ENCODE measurements at regions not wholly inside any gene's neighbourhood (a gene's known extent, or its start where the extent isn't known, plus 50 kb on each side); places are given as distances from the start of the nearest gene placed in this dataset.

- Histone ChIP-seq H3K27ac (ENCODE audit: low read depth, low read length) (no peak overlapping the region), H3K4me1 (ENCODE audit: insufficient read depth, low read length) (no peaks in the 10 kb centered on the region), H3K27me3 (ENCODE audit: insufficient read depth, low read length, poor library complexity, severe bottlenecking) (no peaks in the 10 kb centered on the region), H3K4me3 (ENCODE audit: low read length) (no peak overlapping the region), H3K36me3 (ENCODE audit: insufficient read depth, low read length) (no peaks in the 10 kb centered on the region), H3K9me3 (ENCODE audit: low read length) (no peaks in the 10 kb centered on the region)
- Mint-ChIP-seq H3K9me3 (peaks cover 0 to 32% (median 5%) of the 10 kb centered on the region in 5 donors), H3K27me3 (no peaks in the 10 kb centered on the region), H3K4me3 (no peak overlapping the region), H3K27ac (no peak overlapping the region), H3K36me3 (no peaks in the 10 kb centered on the region), H3K4me1 (no peaks in the 10 kb centered on the region)
- CTCF ChIA-PET, result no interaction called here
- DNase-seq, result no peak
- POLR2A ChIA-PET, result no interaction called here
These were observed 704.7 kb upstream of the MBL2 start for GRCh38 chr10:53477313-53477675.

- H3K4me1 ChIP-seq (ENCODE audit: insufficient read depth, low read length), result no peaks in the 10 kb centered on the region
- no peaks in the 10 kb centered on the region for H3K27me3 ChIP-seq (ENCODE audit: insufficient read depth, low read length, poor library complexity, severe bottlenecking)
- Mint-ChIP-seq H3K36me3 (no peaks in the 10 kb centered on the region), H3K9me3 (peaks cover 0 to 28% (median 5%) of the 10 kb centered on the region in 5 donors), H3K27me3 (no peaks in the 10 kb centered on the region), H3K27ac (no peak overlapping the region), H3K4me1 (no peaks in the 10 kb centered on the region), H3K4me3 (no peak overlapping the region)
- DNase-seq, result no peak
- H3K4me3 ChIP-seq (ENCODE audit: low read length), result no peak overlapping the region
- H3K27ac ChIP-seq (ENCODE audit: low read depth, low read length), result no peak overlapping the region
- no peaks in the 10 kb centered on the region for H3K36me3 ChIP-seq (ENCODE audit: insufficient read depth, low read length)
- ChIA-PET CTCF (no interaction called here), POLR2A (no interaction called here)
- H3K9me3 ChIP-seq (ENCODE audit: low read length), result no peaks in the 10 kb centered on the region
These were observed 704.2 kb upstream of the MBL2 start for GRCh38 chr10:53476650-53477312.

GRCh38 chr10:53469383-53469782, 696.8 kb upstream of the MBL2 start:
- no peak overlapping the region for H3K4me3 Mint-ChIP-seq
- no peak for DNase-seq
- CTCF ChIA-PET, result no interaction called here
- no peaks in the 10 kb centered on the region for H3K9me3 ChIP-seq (ENCODE audit: low read length)
- no peak overlapping the region for H3K27ac Mint-ChIP-seq
- H3K27me3 Mint-ChIP-seq, result no peaks in the 10 kb centered on the region
- H3K27ac ChIP-seq (ENCODE audit: low read depth, low read length), result no peak overlapping the region
- POLR2A ChIA-PET, result no interaction called here
- no peaks in the 10 kb centered on the region for H3K4me1 ChIP-seq (ENCODE audit: insufficient read depth, low read length)
- peaks cover 3 to 22% (median 11%) of the 10 kb centered on the region in 5 donors for H3K9me3 Mint-ChIP-seq
- H3K4me1 Mint-ChIP-seq, result no peaks in the 10 kb centered on the region
- H3K27me3 ChIP-seq (ENCODE audit: insufficient read depth, low read length, poor library complexity, severe bottlenecking), result no peaks in the 10 kb centered on the region
- H3K36me3 ChIP-seq (ENCODE audit: insufficient read depth, low read length), result no peaks in the 10 kb centered on the region
- no peak overlapping the region for H3K4me3 ChIP-seq (ENCODE audit: low read length)
- H3K36me3 Mint-ChIP-seq, result no peaks in the 10 kb centered on the region

- Mint-ChIP-seq H3K36me3 (no peaks in the 10 kb centered on the region), H3K27ac (no peak overlapping the region), H3K9me3 (peaks cover 7 to 29% (median 16%) of the 10 kb centered on the region in 5 donors), H3K4me3 (no peak overlapping the region), H3K27me3 (no peaks in the 10 kb centered on the region), H3K4me1 (no peaks in the 10 kb centered on the region)
- Histone ChIP-seq H3K27me3 (ENCODE audit: insufficient read depth, low read length, poor library complexity, severe bottlenecking) (no peaks in the 10 kb centered on the region), H3K36me3 (ENCODE audit: insufficient read depth, low read length) (no peaks in the 10 kb centered on the region), H3K4me3 (ENCODE audit: low read length) (no peak overlapping the region), H3K9me3 (ENCODE audit: low read length) (no peaks in the 10 kb centered on the region), H3K27ac (ENCODE audit: low read depth, low read length) (no peak overlapping the region), H3K4me1 (ENCODE audit: insufficient read depth, low read length) (no peaks in the 10 kb centered on the region)
- no peak for DNase-seq
- ChIA-PET POLR2A (no interaction called here), CTCF (no interaction called here)
These were observed 691.0 kb upstream of the MBL2 start for GRCh38 chr10:53463539-53463938.

- Histone ChIP-seq H3K27ac (ENCODE audit: low read depth, low read length) (no peak overlapping the region), H3K4me1 (ENCODE audit: insufficient read depth, low read length) (no peaks in the 10 kb centered on the region), H3K4me3 (ENCODE audit: low read length) (no peak overlapping the region), H3K9me3 (ENCODE audit: low read length) (no peaks in the 10 kb centered on the region), H3K27me3 (ENCODE audit: insufficient read depth, low read length, poor library complexity, severe bottlenecking) (no peaks in the 10 kb centered on the region), H3K36me3 (ENCODE audit: insufficient read depth, low read length) (no peaks in the 10 kb centered on the region)
- DNase-seq, result no peak
- Mint-ChIP-seq H3K27ac (no peak overlapping the region), H3K9me3 (peaks cover 6 to 19% (median 10%) of the 10 kb centered on the region in 5 donors), H3K36me3 (no peaks in the 10 kb centered on the region), H3K4me1 (no peaks in the 10 kb centered on the region), H3K4me3 (no peak overlapping the region), H3K27me3 (no peaks in the 10 kb centered on the region)
- POLR2A ChIA-PET, result no interaction called here
- CTCF ChIA-PET, result no interaction called here
These were observed 685.4 kb upstream of the MBL2 start for GRCh38 chr10:53458007-53458406.

GRCh38 chr10:53453196-53453595, 680.6 kb upstream of the MBL2 start:
- Histone ChIP-seq H3K27ac (ENCODE audit: low read depth, low read length) (no peak overlapping the region), H3K27me3 (ENCODE audit: insufficient read depth, low read length, poor library complexity, severe bottlenecking) (no peaks in the 10 kb centered on the region), H3K4me3 (ENCODE audit: low read length) (no peak overlapping the region), H3K9me3 (ENCODE audit: low read length) (no peaks in the 10 kb centered on the region), H3K36me3 (ENCODE audit: insufficient read depth, low read length) (no peaks in the 10 kb centered on the region), H3K4me1 (ENCODE audit: insufficient read depth, low read length) (no peaks in the 10 kb centered on the region)
- no peak overlapping the region for H3K4me3 Mint-ChIP-seq
- peaks cover 4 to 34% (median 14%) of the 10 kb centered on the region in 5 donors for H3K9me3 Mint-ChIP-seq
- no peaks in the 10 kb centered on the region for H3K27me3 Mint-ChIP-seq
- H3K27ac Mint-ChIP-seq, result no peak overlapping the region
- no peak for DNase-seq
- H3K4me1 Mint-ChIP-seq, result no peaks in the 10 kb centered on the region
- POLR2A ChIA-PET, result no interaction called here
- no peaks in the 10 kb centered on the region for H3K36me3 Mint-ChIP-seq
- CTCF ChIA-PET, result no interaction called here

GRCh38 chr10:53447576-53447975, 675.0 kb upstream of the MBL2 start:
- CTCF ChIA-PET, result no interaction called here

GRCh38 chr10:53441843-53442242, 669.3 kb upstream of the MBL2 start:
- no peaks in the 10 kb centered on the region for H3K4me1 ChIP-seq (ENCODE audit: insufficient read depth, low read length)
- ChIA-PET POLR2A (no interaction called here), CTCF (no interaction called here)
- no peaks in the 10 kb centered on the region for H3K36me3 Mint-ChIP-seq
- no peaks in the 10 kb centered on the region for H3K9me3 ChIP-seq (ENCODE audit: low read length)
- no peaks in the 10 kb centered on the region for H3K27me3 ChIP-seq (ENCODE audit: insufficient read depth, low read length, poor library complexity, severe bottlenecking)
- no peaks in the 10 kb centered on the region for H3K27me3 Mint-ChIP-seq
- peaks cover 6 to 44% (median 15%) of the 10 kb centered on the region in 5 donors for H3K9me3 Mint-ChIP-seq
- H3K27ac Mint-ChIP-seq, result no peak overlapping the region
- H3K4me3 ChIP-seq (ENCODE audit: low read length), result no peak overlapping the region
- no peaks in the 10 kb centered on the region for H3K36me3 ChIP-seq (ENCODE audit: insufficient read depth, low read length)
- no peaks in the 10 kb centered on the region for H3K4me1 Mint-ChIP-seq
- H3K27ac ChIP-seq (ENCODE audit: low read depth, low read length), result no peak overlapping the region
- DNase-seq, result no peak
- no peak overlapping the region for H3K4me3 Mint-ChIP-seq

More at GRCh38 chr10:53447576-53447975, 675.0 kb upstream of the MBL2 start:
- Histone ChIP-seq H3K36me3 (ENCODE audit: insufficient read depth, low read length) (no peaks in the 10 kb centered on the region), H3K4me3 (ENCODE audit: low read length) (no peak overlapping the region), H3K4me1 (ENCODE audit: insufficient read depth, low read length) (no peaks in the 10 kb centered on the region), H3K27me3 (ENCODE audit: insufficient read depth, low read length, poor library complexity, severe bottlenecking) (no peaks in the 10 kb centered on the region), H3K27ac (ENCODE audit: low read depth, low read length) (no peak overlapping the region), H3K9me3 (ENCODE audit: low read length) (no peaks in the 10 kb centered on the region)
- no peaks in the 10 kb centered on the region for H3K36me3 Mint-ChIP-seq
- H3K4me1 Mint-ChIP-seq, result no peaks in the 10 kb centered on the region
- no peaks in the 10 kb centered on the region for H3K27me3 Mint-ChIP-seq
- H3K27ac Mint-ChIP-seq, result no peak overlapping the region
- POLR2A ChIA-PET, result no interaction called here
- peaks cover 7 to 34% (median 28%) of the 10 kb centered on the region in 5 donors for H3K9me3 Mint-ChIP-seq
- no peak overlapping the region for H3K4me3 Mint-ChIP-seq
- DNase-seq, result no peak

- Mint-ChIP-seq H3K4me3 (no peak overlapping the region), H3K36me3 (no peaks in the 10 kb centered on the region), H3K27ac (no peak overlapping the region), H3K27me3 (no peaks in the 10 kb centered on the region), H3K9me3 (peaks cover 12 to 50% (median 18%) of the 10 kb centered on the region in 5 donors), H3K4me1 (no peaks in the 10 kb centered on the region)
- no peaks in the 10 kb centered on the region for H3K4me1 ChIP-seq (ENCODE audit: insufficient read depth, low read length)
- no peaks in the 10 kb centered on the region for H3K36me3 ChIP-seq (ENCODE audit: insufficient read depth, low read length)
- POLR2A ChIA-PET, result no interaction called here
- H3K27ac ChIP-seq (ENCODE audit: low read depth, low read length), result no peak overlapping the region
- no peaks in the 10 kb centered on the region for H3K9me3 ChIP-seq (ENCODE audit: low read length)
- CTCF ChIA-PET, result no interaction called here
- no peaks in the 10 kb centered on the region for H3K27me3 ChIP-seq (ENCODE audit: insufficient read depth, low read length, poor library complexity, severe bottlenecking)
- no peak overlapping the region for H3K4me3 ChIP-seq (ENCODE audit: low read length)
- no peak for DNase-seq
These were observed 668.0 kb upstream of the MBL2 start for GRCh38 chr10:53440601-53441000.

Data from CD8-positive, alpha-beta memory T cell (primary cell).